Prostate gland (tissue), 2 donors: ENCODE measurements at regions not wholly inside any gene's neighbourhood (a gene's known extent, or its start where the extent isn't known, plus 50 kb on each side); places are given as distances from the start of the nearest gene placed in this dataset.

Experiments used
- DNase-seq: peaks from one replicate; pipeline ENCODE4 v3.0.0-alpha.2; 2019; ENCODE audit warnings: low spot score
- H3K27ac ChIP-seq, 2 donors: fragments of 200-600 bp; sonication (generic); 2 replicates each; pipeline ENCODE4 v1.5.1; 2017 to 2019
- H3K27me3 ChIP-seq: fragments of 200-600 bp; sonication (generic); replicated peaks from 2 replicates; pipeline ENCODE4 v1.5.1; 2019; ENCODE audit not compliant: insufficient read depth
- H3K36me3 ChIP-seq, 2 donors: fragments of 200-600 bp; sonication (generic); 1 replicate in 1 of 2; 2 replicates in 1 of 2; pipeline versions ENCODE4 v1.5.1 to v1.8.1; 2017 to 2019
- H3K4me1 ChIP-seq: fragments of 200-600 bp; sonication (generic); replicated peaks from 2 replicates; pipeline ENCODE4 v1.5.1; 2019
- H3K4me3 ChIP-seq, 2 donors: fragments of 200-600 bp; sonication (generic); 2 replicates each; pipeline ENCODE4 v1.5.1; 2017 to 2019
- H3K9me3 ChIP-seq: fragments of 200-600 bp; sonication (generic); 2 replicates; pipeline ENCODE4 v1.5.1; 2017
- POLR2A ChIP-seq: fragments of 450-650 bp; IDR thresholded peaks from one replicate; pipeline ENCODE4 v1.6.1; 2016; ENCODE audit warnings: antibody characterized with exemption, mild to moderate bottlenecking
- POLR2AphosphoS5 ChIP-seq: sonication (generic); formaldehyde crosslinking; IDR thresholded peaks from one replicate; pipeline ENCODE4 v1.6.1; 2017; ENCODE audit warnings: antibody characterized with exemption
- WGBS: methylation state at CpG from one replicate; pipeline ENCODE4 v1.1.5; 2018; 5-methylcytosine and 5-hydroxymethylcytosine counted together
- intact Hi-C: fragments of 100-400 bp; cut with DNase I; formaldehyde crosslinking; loops from one replicate; pipeline ENCODE4 v1.14.2; 2022
- TF ChIP-seq, protein P1 (sequence below), 4 experiments: fragments of 200-600 bp in 2 of 4; fragments of 450-650 bp in 2 of 4; sonication (generic) in 2 of 4; IDR thresholded peaks; 1 replicate in 3 of 4; 2 replicates in 1 of 4; pipeline ENCODE4 v1.5.1; 2016 to 2019; ENCODE audit warnings: antibody characterized with exemption in 4 of 4, mild to moderate bottlenecking in 2 of 4, moderate library complexity in 2 of 4

DNA sequence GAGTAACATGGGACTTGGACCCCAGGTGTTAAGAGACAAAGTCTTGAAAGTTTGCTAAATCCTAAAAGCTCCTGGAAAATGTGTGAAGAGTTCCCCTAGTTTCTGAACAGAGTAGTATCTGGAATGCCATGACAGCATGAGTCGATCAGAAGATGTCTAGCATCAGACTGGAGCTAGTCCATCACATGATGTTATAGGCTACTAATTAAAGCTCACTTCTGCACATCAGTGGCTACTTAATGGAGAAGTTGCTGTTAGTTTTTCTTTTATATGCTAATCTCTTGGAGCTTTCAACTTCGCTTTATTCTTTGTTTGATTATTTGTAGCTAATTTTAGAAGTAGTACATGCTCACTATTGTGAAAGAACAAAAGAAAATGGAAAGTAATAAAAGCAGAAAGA, 471.3 kb upstream of the KLF4 start:
- WGBS: 75% methylated on average over 2 of the region's 2 CpGs
- no peak overlapping the region for H3K4me3 ChIP-seq
- no peaks in the 10 kb centered on the region for H3K9me3 ChIP-seq
- no peak for DNase-seq
- H3K27me3 ChIP-seq: no peaks in the 10 kb centered on the region
- no peak overlapping the region for H3K27ac ChIP-seq
- H3K4me1 ChIP-seq: no peaks in the 10 kb centered on the region
- intact Hi-C loops: no loop called here
- no peak for TF ChIP-seq POLR2A
- TF ChIP-seq, protein P1, sequence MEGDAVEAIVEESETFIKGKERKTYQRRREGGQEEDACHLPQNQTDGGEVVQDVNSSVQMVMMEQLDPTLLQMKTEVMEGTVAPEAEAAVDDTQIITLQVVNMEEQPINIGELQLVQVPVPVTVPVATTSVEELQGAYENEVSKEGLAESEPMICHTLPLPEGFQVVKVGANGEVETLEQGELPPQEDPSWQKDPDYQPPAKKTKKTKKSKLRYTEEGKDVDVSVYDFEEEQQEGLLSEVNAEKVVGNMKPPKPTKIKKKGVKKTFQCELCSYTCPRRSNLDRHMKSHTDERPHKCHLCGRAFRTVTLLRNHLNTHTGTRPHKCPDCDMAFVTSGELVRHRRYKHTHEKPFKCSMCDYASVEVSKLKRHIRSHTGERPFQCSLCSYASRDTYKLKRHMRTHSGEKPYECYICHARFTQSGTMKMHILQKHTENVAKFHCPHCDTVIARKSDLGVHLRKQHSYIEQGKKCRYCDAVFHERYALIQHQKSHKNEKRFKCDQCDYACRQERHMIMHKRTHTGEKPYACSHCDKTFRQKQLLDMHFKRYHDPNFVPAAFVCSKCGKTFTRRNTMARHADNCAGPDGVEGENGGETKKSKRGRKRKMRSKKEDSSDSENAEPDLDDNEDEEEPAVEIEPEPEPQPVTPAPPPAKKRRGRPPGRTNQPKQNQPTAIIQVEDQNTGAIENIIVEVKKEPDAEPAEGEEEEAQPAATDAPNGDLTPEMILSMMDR (IDR thresholded peaks at IDR 0.05): no peak
- TF ChIP-seq POLR2AphosphoS5: no peak
- no peaks in the 10 kb centered on the region for H3K36me3 ChIP-seq

DNA sequence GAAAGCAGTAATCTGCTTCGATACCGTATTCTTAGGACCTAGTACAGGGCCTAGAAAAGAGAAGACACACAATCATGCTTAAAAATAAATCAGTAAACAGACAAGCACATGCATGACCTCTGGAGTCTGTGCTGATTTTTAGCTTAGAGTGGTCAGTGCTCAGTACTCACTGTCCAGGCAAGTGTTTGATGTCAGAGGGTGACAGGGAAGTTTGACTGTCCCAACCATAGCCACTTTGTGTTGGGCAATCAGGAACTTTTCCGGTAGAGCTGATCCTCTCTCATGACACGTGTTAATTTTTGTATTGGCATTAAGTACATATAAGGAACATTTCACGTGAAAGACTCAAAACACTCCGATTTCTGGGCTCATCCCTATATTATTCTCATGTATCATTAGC, 464.7 kb upstream of the KLF4 start:
- WGBS: 96% methylated on average over 6 of the region's 6 CpGs
- no peaks in the 10 kb centered on the region for H3K36me3 ChIP-seq
- H3K4me3 ChIP-seq: no peak overlapping the region
- no peak for DNase-seq
- TF ChIP-seq, protein P1 (IDR thresholded peaks at IDR 0.05): no peak
- no peak for TF ChIP-seq POLR2AphosphoS5
- no peak for TF ChIP-seq POLR2A
- intact Hi-C loops: no loop called here
- no peak overlapping the region for H3K27ac ChIP-seq
- no peaks in the 10 kb centered on the region for H3K9me3 ChIP-seq
- H3K27me3 ChIP-seq: no peaks in the 10 kb centered on the region
- no peaks in the 10 kb centered on the region for H3K4me1 ChIP-seq

DNA sequence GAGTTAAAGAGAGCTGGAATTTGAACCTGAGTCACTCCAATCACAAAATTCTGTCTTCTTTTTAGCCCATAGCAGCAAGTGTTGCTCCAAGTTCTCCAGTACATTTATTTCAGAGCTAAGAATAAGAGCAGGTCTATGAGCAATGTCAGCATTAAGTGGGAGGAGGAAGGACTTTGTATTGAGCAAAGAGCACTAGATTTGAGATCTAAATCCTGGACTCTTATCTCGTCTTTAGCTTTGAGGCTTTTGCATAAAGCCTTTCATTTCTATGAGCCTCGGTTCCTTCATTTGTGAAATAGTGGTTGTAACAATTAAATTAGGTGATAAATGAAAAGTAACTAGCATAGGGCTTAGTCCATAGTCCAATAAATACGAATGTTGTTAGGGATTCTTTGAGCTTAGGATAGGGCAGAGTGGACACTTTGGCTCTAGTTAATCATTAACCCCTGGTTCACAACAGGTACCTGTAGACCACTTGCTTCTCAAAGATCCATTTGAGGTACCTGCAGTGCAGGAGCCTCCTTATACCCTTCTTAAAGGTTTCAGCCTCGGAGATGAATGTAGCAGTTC, 464.1 kb upstream of the KLF4 start:
- 95% methylated on average over 4 of the region's 4 CpGs for WGBS

DNA sequence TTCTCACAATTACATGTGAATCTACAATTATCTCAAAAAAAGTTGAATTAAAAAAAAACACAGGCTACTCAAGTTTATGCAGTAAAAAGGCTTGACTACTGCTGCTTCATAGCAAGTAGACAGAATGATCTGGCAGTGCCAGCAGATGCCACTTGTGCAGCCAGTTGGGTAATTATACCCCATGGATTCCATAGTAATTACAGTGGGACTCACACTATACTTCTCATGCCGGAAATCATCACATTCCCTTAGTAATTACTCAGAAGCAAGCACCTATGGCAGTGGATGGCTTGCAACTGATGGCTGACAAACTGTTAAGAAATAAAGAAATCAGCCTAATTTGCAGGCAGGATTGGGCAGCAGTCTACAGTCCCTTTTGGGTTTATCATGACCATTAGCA, 463.2 kb upstream of the KLF4 start:
- H3K4me1 ChIP-seq: no peaks in the 10 kb centered on the region
- no peaks in the 10 kb centered on the region for H3K27me3 ChIP-seq
- DNase-seq: no peak
- no peak overlapping the region for H3K27ac ChIP-seq
- intact Hi-C loops: no loop called here
- 84% methylated on average over 1 of the region's 1 CpG for WGBS
- H3K36me3 ChIP-seq: no peaks in the 10 kb centered on the region
- no peak overlapping the region for H3K4me3 ChIP-seq
- TF ChIP-seq POLR2AphosphoS5 (no peak), POLR2A (no peak)
- TF ChIP-seq, protein P1 (IDR thresholded peaks at IDR 0.05): no peak
- no peaks in the 10 kb centered on the region for H3K9me3 ChIP-seq

More for the DNA sequence above, 464.1 kb upstream of the KLF4 start:
- no peaks in the 10 kb centered on the region for H3K4me1 ChIP-seq
- no peaks in the 10 kb centered on the region for H3K9me3 ChIP-seq
- H3K27me3 ChIP-seq: no peaks in the 10 kb centered on the region
- intact Hi-C loops: no loop called here
- no peak overlapping the region for H3K27ac ChIP-seq
- no peak overlapping the region for H3K4me3 ChIP-seq
- TF ChIP-seq POLR2AphosphoS5 (no peak), POLR2A (no peak)
- TF ChIP-seq, protein P1 (IDR thresholded peaks at IDR 0.05): no peak
- no peak for DNase-seq
- no peaks in the 10 kb centered on the region for H3K36me3 ChIP-seq

DNA sequence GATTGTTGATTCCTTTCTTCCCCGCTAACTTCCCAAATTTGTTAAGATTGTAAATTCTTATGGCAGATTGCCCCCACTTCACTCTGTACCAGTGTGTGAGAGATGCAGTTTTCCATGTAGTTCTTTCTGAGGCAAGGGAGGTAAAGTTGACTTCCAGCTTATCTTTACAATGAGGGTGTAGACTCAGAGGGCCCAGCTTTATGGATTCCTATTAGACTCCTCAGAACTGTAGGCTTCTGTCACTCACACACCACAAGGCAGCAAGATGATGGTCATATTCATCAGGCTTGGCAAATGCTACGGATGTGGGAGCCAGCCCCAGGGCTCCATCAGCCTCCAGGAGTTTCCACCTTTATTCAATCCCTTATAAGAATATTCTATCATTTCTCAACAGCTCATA, 461.9 kb upstream of the KLF4 start:
- Histone ChIP-seq H3K4me1 (no peaks in the 10 kb centered on the region), H3K27ac (no peak overlapping the region), H3K9me3 (no peaks in the 10 kb centered on the region), H3K4me3 (no peak overlapping the region), H3K36me3 (no peaks in the 10 kb centered on the region), H3K27me3 (no peaks in the 10 kb centered on the region)
- intact Hi-C loops: no loop called here
- TF ChIP-seq, protein P1 (IDR thresholded peaks at IDR 0.05): no peak
- TF ChIP-seq POLR2AphosphoS5 (no peak), POLR2A (no peak)
- 72% methylated on average over 2 of the region's 2 CpGs for WGBS
- no peak for DNase-seq
